Skin epidermis (tissue), 12 donors: ENCODE measurements at regions not wholly inside any gene's neighbourhood (a gene's known extent, or its start where the extent isn't known, plus 50 kb on each side); places are given as distances from the start of the nearest gene placed in this dataset.
"Not testable (repeated sequence)": the region's sequence is repeated elsewhere in the genome, so short reads cannot be mapped to it uniquely, and the experiment has no call there.

ENCODE experiments used
- H3K27ac ChIP-seq, 21 experiments: fragments of 200-600 bp; sonication (generic) in 11 of 21; one replicate each; pipeline ENCODE4 v1.5.0; 2020; ENCODE audit warnings: mild to moderate bottlenecking in 3 of 21, inconsistent platforms in 2 of 21, moderate library complexity in 2 of 21
- H3K4me3 ChIP-seq, 7 experiments: fragments of 200-600 bp; sonication (generic) in 2 of 7; one replicate each; pipeline ENCODE4 v1.5.0; 2020; ENCODE audit warnings: inconsistent platforms in 2 of 7, mild to moderate bottlenecking in 2 of 7, moderate library complexity in 1 of 7

- Histone ChIP-seq H3K4me3 (no peak overlapping the region), H3K27ac (no peak overlapping the region)
Measured at GRCh38 chr13:44792096-44792495, 197.2 kb downstream of the NUFIP1 start.

GRCh38 chr13:44790289-44790688 is 199.0 kb downstream of the NUFIP1 start:
- Histone ChIP-seq H3K4me3 (no peak overlapping the region), H3K27ac (no peak overlapping the region)

DNA sequence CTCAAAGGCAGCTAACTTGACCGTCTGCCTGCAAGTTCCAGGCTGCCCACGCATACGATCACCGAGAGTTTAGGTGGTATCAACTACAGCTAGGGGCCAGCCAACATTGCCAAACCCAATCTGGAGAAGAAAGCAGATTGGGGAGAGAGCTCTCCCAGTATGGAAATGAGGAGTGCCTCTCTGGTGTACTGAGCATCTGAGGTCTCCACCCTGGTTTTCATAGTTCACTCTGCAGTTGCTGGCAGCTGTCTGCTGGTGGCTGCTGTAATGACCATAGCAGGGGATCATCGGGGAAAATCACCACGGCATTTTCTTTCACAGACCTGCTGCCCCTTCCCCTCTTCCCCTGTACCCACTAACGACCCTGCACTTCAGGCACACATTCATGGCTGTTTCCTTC is 201.7 kb downstream of the NUFIP1 start:
- no peak overlapping the region for H3K4me3 ChIP-seq
- H3K27ac ChIP-seq = no peak overlapping the region

DNA sequence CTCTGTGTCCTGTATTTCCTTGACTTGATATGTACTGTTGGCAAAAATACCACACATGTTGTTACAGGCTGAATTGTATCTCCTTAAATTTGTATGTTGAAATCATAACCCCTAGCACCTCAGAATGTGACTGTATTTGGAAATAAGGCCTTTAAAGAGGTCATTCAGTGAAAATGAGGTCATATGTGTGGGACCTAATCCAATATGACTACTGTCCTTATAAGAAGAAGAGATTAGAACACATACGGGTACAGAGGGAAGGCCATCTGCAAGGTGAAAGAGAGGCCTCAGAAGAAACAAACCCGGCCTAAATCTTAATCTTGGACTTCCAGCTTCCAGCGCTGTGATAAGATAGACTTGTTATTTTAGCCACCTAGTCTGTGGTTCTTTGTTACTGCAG is 202.5 kb downstream of the NUFIP1 start:
- no peak overlapping the region for H3K4me3 ChIP-seq
- no peak overlapping the region for H3K27ac ChIP-seq

DNA sequence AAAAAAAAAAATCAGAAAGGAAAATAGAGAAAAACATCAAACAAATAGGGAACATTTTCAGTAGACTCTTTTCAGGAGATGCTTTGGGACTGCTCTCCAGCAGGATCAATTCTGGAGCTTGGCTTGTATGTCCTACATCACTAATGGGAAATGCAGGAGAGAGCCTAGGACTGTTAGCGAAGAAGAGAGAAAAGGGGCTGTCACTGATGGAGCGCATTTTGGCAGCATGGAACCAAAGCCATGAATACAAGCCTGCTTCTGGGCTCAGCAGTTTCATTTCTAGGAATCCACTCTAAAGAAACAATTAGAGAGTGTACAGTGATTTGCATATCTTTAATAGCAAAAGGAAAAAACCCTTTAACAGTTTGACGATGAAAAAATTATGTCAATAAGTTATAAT is 203.9 kb downstream of the NUFIP1 start:
- Histone ChIP-seq H3K27ac (no peak overlapping the region), H3K4me3 (no peak overlapping the region)

DNA sequence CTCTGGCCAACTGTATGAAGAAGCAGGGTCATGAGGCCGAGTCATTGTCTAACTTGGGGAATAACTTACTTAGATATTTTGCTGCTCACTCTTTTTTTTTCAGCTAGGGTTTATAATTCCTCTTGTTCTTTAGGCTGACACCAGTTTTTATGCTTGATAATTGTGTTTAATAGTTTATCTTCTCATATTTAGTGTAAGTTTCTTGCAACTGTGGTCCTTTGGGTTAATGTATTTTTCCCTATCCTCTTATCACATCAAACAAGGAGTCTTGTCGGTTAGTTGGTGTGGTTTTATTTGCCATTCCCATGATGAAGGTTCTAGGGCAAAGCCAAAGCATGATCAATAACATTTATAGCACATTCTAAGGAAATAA is 204.6 kb downstream of the NUFIP1 start:
- Histone ChIP-seq H3K27ac (no peak overlapping the region), H3K4me3 (no peak overlapping the region)

GRCh38 chr13:44783994-44784707 is 205.1 kb downstream of the NUFIP1 start:
- H3K27ac ChIP-seq = no peak overlapping the region
- no peak overlapping the region for H3K4me3 ChIP-seq

- H3K4me3 ChIP-seq = no peak overlapping the region
Measured at GRCh38 chr13:44780591-44781280, 204.6 kb upstream of the TSC22D1 start.

DNA sequence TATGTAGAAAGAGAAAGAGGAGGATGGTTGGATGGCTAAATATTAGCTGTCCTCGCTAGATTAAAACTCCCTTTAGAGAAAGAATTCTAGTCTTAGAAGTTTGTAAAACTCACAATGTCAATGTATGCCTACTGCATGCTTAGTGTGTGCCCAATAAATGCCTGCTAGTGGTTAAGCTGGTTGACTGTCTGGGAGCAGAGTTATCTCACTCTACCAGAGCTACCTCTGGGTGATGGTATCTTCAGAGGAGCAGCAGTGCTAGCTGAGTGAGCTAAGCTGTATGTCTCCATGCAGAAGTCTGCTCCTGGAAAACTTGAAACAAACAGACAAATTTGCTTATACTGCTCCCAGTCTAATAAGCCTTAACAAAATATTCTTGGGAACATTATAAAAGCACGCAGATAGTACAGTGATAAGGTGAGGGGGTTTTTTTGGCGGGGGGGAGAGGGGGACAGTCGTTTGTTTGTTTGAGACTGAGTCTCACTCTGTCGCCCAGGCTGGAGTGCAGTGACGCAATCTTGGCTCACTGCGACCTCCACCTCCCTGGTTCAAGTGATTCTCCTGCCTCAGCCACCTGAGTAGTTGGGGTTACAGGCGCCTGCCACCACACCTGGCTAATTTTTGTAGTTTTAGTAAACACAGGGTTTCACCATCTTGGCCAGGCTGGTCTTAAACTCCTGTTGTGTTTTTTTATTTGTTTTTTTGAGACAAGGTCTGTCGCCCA is 202.8 kb upstream of the TSC22D1 start:
- no peak overlapping the region for H3K27ac ChIP-seq

More at GRCh38 chr13:44780591-44781280, 204.6 kb upstream of the TSC22D1 start:
- no peak overlapping the region for H3K27ac ChIP-seq

GRCh38 chr13:44775290-44775689 is 199.2 kb upstream of the TSC22D1 start:
- not testable (repeated sequence) for H3K27ac ChIP-seq

More for the DNA sequence above, 202.8 kb upstream of the TSC22D1 start:
- H3K4me3 ChIP-seq = no peak overlapping the region

DNA sequence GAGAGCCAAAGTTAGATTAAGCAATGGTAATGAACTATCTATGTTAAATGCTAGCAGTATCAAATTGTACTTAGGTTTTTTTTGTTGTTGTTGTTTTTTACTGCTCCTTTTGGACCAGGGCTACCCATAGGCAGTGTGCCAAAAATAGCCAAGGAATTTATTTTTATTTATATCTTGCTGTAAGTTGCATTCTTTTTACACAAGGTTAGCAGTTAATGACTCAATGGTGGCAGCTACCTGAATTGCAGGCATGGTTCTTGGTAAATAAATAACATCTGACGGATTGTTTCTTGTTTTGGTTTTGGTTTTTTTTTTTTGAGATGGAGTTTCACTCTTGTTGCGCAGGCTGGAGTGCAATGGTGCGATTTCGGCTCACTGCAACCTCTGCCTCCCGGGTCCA is 194.8 kb upstream of the TSC22D1 start:
- H3K4me3 ChIP-seq = no peak overlapping the region
- H3K27ac ChIP-seq = no peak overlapping the region

More at GRCh38 chr13:44775290-44775689, 199.2 kb upstream of the TSC22D1 start:
- H3K4me3 ChIP-seq = not testable (repeated sequence)

GRCh38 chr13:44769686-44770085 is 193.6 kb upstream of the TSC22D1 start:
- Histone ChIP-seq H3K4me3 (no peak overlapping the region), H3K27ac (peak overlapping the region in 4 of 21 experiments; percentile 1 to 46 (median 18))

DNA sequence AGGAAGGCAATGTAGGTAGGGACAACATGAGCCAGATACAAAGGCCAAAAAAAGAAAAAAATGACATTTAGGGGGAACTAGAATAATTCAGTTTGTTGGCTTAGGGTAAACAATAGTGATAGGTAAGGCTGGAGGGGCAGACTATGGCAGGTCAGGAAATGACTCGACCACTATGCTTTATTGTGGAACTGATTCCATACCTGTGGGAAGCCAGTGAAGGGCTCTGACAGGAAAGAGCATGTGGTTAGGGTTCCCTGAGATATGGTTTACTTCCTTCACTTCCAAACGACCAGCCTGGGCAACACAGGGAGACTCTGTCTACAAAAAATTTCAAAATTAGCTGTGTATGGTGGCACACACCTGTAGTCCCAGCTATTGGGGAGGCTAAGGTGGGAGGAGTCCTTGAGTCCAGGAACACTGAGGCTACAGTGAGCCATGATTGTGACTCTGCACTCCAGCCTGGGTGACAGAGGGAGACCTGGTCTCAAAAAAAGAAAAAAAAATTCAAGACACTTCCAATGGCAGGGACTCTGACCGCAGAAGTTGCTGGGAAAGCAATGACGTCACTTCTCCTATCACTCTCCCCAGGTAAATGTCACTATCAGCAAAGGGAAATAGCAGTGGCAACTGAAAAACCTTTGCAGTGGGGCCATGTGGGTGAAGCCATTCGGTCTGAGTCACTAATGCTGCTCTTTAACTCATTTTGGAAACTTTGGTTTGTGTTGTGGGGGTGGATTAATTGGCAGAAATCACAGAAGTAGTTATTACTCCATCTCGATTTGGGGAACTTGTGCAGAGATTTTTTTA is 192.8 kb upstream of the TSC22D1 start:
- H3K4me3 ChIP-seq = no peak overlapping the region
- peak overlapping the region in 5 of 21 experiments; percentile 11 to 55 (median 46) for H3K27ac ChIP-seq

DNA sequence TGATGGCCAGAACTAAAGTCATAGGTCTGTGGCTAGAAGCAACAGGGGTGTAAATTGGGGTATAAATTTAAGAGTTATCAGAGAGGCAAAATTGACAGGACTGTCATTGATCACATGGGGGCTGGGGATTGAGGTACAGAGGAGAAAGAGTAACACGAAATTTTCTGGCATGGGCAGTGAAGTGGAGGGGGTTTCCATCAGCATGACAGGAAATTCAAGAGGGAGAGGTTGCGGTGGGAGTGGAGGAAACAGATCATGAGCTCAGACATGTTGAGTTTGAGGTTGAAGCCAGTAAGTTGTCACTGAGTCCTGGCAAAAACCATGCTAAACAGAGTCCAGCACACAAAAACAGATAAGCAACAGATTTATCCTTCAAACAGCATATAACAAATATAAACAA is 192.1 kb upstream of the TSC22D1 start:
- H3K4me3 ChIP-seq = no peak overlapping the region
- H3K27ac ChIP-seq = peak overlapping the region in 2 of 21 experiments; percentile 35 to 46

DNA sequence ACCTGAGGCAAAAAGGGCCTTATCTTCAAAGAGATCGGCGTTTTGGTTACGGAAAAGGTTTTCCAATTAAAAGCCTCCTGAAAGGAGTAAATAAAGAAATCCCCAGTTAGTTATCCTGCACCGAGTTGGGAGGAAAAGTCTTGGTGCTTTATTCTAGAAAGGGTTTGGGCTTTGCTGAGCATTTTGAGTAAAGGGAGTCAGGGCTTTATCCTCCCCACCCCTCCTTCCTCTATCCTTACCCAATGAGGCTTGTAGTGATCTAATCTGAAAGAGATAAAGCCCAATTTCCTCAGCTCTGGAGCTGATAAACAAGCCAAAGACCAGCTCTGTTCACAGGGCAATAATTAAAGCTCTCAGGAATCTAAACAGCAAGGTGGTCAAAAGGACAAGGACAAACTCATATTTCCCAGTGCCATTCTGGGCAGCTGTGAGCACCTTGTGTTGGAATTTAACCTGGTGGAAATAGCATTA is 188.9 kb upstream of the TSC22D1 start:
- H3K27ac ChIP-seq = peak overlapping the region in 1 of 21 experiments; percentile 4

GRCh38 chr13:44764302-44764692 is 188.2 kb upstream of the TSC22D1 start:
- no peak overlapping the region for H3K4me3 ChIP-seq

More for the DNA sequence above, 188.9 kb upstream of the TSC22D1 start:
- no peak overlapping the region for H3K4me3 ChIP-seq

DNA sequence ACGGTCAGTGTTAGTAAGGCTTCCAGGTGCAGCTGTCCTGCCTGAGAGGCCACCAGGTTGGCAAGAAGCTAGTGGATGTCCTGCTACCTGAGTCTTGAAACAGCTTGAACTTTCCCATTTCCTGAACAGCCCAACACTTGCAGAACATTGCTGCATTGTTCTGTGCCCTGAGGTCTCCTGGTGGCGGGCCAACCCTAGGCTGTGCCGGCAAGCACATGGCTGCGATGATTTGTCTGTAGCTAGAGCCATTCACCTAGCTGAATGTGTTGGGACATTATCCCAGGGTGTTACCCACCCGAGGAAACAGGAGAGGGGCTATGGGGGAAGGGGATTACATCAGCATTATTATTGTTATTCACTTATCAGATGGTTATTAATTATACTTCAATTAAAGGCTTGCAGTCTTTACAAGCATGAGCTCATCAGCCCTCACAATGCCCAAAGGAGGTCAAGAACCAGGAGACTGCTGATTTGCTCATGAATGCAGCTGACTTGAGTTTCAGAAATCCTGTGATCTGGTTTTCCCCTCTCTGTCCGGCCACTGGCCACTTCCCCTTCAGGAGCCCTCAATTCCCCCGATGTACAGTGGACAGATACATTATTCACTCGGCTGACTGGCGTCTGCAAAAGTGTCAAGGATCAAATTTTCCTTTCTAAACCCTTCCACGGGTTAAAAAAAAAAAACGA is 187.6 kb upstream of the TSC22D1 start:
- Histone ChIP-seq H3K4me3 (no peak overlapping the region), H3K27ac (peak overlapping the region in 9 of 21 experiments; percentile 4 to 56 (median 29))

More at GRCh38 chr13:44764302-44764692, 188.2 kb upstream of the TSC22D1 start:
- peak overlapping the region in 9 of 21 experiments; percentile 4 to 47 (median 29) for H3K27ac ChIP-seq

GRCh38 chr13:44762911-44763310 is 186.8 kb upstream of the TSC22D1 start:
- Histone ChIP-seq H3K4me3 (no peak overlapping the region), H3K27ac (no peak overlapping the region)

DNA sequence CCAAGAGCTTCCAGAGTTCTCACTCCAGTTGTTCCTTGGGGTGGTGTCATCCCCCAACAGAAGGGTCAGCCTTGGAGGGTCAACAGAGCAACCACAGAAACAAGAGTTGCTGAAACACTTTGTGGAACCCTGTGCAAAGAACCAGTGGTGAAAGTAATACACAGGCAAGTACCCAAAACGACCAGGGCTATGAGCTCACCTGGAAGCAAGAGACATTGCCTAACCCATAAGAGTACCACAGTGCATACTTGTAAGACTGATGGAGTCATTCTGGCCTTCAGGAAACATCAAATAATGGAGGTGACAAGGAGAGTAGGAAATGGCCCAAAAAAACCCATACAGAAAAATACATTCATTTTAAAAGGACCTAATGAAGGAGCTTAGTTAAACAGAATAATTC is 184.3 kb upstream of the TSC22D1 start:
- H3K27ac ChIP-seq = peak overlapping the region in 9 of 21 experiments; percentile 20 to 84 (median 69)
- H3K4me3 ChIP-seq = no peak overlapping the region
